ENCODE measurements at regions not wholly inside any gene's neighbourhood (a gene's known extent, or its start where the extent isn't known, plus 50 kb on each side); places are given as distances from the start of the nearest gene placed in this dataset.

DNA sequence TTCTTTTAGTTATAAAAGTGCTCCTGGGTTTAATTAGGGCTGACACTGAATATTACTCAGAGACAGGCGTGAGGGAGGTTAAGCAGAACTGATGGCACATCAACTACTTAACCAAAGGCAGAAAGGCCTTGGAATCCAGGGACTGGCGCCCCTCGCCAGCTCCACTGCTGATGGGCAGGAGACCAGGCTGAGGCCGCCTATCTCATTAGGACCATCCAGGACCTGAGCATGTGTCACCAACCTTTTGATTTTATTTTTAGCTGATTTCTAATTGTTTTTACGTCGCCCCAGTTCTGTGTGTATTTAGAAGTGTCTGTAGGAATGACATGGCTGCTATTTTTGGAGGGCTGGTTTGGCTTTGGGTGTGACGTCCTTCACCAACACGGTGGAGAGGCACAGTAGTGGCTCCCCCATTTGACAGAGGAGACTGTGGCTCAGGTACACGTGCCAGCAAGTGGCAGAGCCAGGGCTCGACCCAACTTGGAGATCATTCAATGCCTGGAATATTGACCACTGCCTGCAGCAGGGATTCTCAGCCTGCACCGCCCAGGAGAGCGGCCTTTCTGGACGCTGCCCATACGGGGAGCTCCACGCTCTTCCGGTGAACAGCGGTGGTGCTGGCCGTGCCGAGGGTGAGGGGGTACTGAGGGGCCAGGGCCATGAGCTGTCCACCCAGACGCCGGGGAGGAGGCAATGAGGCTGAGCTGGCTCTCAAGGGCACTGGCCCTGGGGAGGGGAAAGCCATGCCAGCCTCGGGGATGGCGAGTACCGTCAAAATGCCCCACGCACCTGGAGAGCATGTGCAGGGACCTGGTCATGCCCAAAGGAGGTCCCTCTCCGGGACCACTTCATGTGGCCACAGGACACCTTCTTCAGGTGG is 205.7 kb downstream of the ASB1 start:
- TF ChIP-seq MAFK (IDR thresholded peaks at IDR 0.05; ENCODE audit: partially characterized antibody), result no peak
- TF ChIP-seq POLR2A (IDR thresholded peaks at IDR 0.05; ENCODE audit: low read length), result no peak
- no peak for TF ChIP-seq CTCF (IDR thresholded peaks at IDR 0.05)
- TF ChIP-seq RAD21 (conservative IDR thresholded peaks at IDR 0.05 in 1 of 2, IDR thresholded peaks at IDR 0.05 in 1 of 2), result no peak
- no peak for TF ChIP-seq RFX5 (IDR thresholded peaks at IDR 0.05)
- TF ChIP-seq, protein P1, sequence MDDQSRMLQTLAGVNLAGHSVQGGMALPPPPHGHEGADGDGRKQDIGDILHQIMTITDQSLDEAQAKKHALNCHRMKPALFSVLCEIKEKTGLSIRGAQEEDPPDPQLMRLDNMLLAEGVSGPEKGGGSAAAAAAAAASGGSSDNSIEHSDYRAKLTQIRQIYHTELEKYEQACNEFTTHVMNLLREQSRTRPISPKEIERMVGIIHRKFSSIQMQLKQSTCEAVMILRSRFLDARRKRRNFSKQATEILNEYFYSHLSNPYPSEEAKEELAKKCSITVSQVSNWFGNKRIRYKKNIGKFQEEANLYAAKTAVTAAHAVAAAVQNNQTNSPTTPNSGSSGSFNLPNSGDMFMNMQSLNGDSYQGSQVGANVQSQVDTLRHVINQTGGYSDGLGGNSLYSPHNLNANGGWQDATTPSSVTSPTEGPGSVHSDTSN (IDR thresholded peaks at IDR 0.05), result no peak
- TF ChIP-seq MYC (IDR thresholded peaks at IDR 0.05; ENCODE audit: borderline replicate concordance, low read length), result no peak
- TF ChIP-seq RCOR1 (IDR thresholded peaks at IDR 0.05; ENCODE audit: low read depth, low read length), result no peak
- no peak for TF ChIP-seq CHD2 (IDR thresholded peaks at IDR 0.05; ENCODE audit: low read length, partially characterized antibody)
- TF ChIP-seq CEBPB (IDR thresholded peaks at IDR 0.05), result no peak
- TF ChIP-seq EP300 (IDR thresholded peaks at IDR 0.05), result no peak
- no peak for TF ChIP-seq REST (IDR thresholded peaks at IDR 0.05)

Measured in A549 (cell line).